GM18498 (cell line): ENCODE measurements at regions not wholly inside any gene's neighbourhood (a gene's known extent, or its start where the extent isn't known, plus 50 kb on each side); places are given as distances from the start of the nearest gene placed in this dataset.

Experiments
- ATAC-seq: cut with Tn5 transposase; IDR thresholded peaks from one replicate; pipeline ENCODE4 v1.9.1; 2021; ENCODE audit warnings: mild to moderate bottlenecking, moderate library complexity; ENCODE audit not compliant: unreplicated experiment

- ATAC-seq: no peak
Measured at GRCh38 chr4:138894011-138894410, 121.6 kb upstream of the NOCT start.

- no peak for ATAC-seq
Measured at GRCh38 chr4:138892483-138893407, 122.8 kb upstream of the NOCT start.

GRCh38 chr4:138891631-138892031 lies 124.0 kb upstream of the NOCT start:
- no peak for ATAC-seq

DNA sequence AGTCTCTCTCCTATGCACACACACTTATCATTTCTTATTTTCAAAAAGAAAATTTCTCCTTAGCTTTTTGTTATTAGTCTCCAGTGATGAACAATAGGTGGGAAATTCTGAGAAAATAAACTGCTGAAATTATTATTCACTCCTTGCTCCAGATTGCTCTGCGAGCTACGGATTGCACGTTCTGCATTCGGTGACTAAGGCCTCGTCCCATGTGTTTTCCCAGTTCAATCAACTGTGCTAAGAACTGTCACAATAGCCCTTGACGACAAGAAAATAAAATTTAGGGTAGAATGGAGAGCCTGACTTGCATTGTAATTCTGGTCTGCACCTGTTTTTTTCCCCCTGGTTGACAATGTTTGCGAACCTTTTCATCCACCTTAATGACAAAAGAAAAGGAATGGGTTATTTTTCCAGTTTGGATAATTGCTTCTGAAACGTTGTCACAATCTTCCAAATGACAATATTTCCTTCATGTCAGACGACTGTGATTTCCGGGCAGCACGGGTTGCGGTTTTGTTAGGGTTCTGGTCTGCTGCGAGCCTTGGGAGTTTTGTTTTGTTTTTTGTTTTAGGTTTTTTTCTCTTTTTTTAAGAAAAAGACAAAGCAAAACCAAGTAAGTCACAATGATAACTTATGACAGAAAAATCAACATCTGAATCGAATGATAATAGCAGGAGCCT lies 124.5 kb upstream of the NOCT start:
- ATAC-seq: no peak

DNA sequence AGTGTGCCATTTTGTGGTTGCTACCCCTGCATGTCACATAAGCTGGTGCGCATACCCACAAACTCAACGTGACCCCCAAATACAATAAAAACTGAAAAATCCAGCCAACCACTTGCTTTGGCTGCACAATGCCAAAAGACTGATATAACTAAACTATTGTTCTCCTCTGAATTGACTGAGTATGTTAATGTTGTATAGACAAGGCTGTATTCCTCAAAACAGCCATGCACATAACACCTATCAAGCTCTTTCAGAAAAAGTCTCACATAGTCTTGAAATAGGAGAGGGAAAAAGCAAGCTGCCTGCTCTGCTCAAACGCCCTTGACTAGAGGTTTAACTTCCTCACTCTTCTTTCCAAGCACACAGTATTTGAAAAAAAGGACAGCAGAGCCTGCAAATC lies 126.4 kb upstream of the NOCT start:
- ATAC-seq: no peak

DNA sequence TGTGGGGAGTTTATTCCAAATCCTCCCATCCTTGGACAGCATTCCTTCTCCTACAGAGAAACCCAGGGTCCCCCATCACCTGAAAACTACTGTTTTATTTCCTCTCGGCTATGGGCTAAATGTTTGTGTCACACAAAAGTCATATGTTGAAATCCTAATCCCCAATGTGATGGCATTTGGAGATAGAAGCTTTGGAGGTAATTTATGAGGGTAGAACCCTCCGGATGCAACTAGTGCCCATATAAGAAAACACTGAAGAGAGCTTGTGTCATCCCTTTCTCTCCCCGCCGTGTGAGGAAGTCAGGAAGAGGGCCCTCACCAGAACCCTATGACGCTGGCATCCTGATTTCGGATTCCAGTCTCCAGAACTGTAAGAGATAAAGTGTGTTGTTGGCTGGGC lies 127.8 kb upstream of the NOCT start:
- ATAC-seq: no peak

- no peak for ATAC-seq
Measured at GRCh38 chr4:138887341-138887740, 128.2 kb upstream of the NOCT start.

GRCh38 chr4:138879757-138880156 lies 135.8 kb upstream of the NOCT start:
- ATAC-seq: no peak

DNA sequence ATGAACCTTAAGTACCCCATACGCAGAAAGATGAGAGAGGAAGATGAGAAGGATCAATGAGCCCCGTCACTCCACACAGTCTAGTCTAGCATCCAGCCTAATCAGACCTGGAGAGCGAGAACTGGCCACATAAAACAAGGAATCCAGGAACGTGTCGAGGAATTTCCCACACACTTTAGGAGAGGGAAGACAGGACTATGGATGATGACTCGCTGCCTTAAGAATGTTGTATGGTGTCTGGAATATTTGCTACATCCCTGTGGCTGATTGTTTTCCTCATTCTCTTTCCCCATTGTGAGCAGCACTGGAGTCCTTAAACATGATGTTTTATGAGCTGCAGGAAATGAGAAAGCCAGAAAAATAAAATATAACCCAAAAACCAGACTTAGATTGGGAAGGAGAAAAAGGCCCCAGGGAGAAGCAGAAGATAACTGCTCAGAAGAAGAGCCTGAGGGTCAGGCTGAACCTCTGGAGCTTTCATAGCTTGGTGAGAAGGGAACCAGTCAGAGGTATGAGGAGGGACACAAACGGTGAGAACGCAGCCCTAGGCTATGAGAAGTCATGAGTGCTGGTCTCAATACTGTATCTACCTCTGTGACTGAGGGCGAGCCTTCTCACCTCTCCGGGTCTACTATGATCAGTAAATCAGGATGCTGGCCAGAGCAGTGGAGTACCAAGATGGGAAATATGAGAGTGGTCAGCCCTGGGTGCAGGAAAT lies 139.5 kb upstream of the NOCT start:
- ATAC-seq: no peak

- no peak for ATAC-seq
Measured at GRCh38 chr4:138871555-138871875, 144.1 kb upstream of the NOCT start.

DNA sequence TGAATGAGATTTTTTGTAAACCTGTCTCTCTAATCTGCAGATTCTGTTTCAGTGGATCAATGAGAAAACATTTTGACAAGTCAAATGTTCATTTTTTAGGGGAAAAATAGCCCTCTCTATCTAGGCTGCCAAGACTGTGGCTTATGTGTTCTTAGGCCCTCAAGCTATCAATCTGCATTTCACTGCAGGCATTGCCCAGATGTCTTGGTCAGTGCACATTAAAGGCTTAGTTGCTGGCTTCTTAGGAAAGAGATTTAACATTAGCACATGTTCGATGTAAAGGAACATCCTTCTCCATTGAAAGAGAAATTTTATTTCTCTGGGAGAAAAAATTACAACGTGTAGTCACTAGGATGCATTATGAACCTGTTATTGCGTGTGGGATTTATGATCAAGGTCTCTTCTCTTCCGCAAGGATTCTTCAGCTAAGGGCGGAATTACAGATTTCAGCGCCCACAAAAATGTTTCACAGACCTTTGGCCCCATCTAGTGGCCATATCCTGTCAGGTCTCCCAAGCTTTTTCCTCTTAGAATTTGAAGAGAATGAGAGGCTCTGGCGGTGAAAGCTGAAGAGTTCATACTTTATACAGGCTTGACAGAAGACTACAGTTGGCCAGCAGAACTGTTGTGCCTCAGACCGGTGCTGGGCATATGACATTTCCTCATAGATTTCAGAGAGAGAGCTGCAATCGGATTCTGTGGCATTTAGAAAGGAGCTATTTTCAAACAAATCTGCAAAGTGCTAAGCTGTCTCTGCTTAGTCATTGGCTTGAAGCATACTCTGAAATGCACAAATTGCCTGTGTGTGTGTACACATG lies 144.6 kb upstream of the NOCT start:
- peak; percentile 75 for ATAC-seq

- no peak for ATAC-seq
Measured at GRCh38 chr4:138869631-138870030, 145.9 kb upstream of the NOCT start.

DNA sequence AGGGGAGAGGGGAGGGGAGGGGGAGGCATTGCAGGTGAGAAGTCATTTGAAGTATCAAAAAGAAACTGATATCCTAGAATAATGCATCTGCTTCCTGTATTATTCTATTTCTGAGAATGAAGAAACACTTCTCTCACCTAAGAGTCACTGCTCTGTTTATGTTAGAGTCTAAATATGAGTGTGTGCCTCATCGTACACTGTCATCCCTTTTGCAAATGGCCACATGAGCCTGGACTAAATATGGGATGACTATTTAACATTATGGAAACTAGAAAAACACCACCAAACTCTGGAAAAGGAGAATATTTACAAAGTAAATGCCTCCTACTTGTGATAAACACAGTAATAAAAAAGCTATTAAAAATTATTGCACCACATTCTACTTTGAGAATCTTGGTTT lies 146.4 kb upstream of the NOCT start:
- ATAC-seq: no peak

- no peak for ATAC-seq
Measured at GRCh38 chr4:138868562-138868961, 147.0 kb upstream of the NOCT start.

DNA sequence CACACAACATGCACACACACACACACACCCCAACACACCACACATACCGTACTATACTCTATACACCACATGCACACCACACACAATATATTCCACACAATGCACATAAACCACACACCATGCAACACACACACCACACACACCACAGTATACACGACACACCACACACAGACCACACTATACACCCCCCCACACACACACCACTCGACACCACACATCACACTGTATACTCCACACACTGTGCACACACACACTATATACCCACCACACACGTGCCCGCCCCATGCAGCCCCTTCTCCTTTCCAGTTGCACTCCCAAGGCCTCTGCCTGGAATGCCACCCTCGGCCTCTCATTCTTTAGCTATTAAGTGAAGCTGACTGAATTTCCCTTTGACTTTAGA lies 148.2 kb upstream of the NOCT start:
- no peak for ATAC-seq

- ATAC-seq: no peak
Measured at GRCh38 chr4:138866314-138866713, 149.3 kb upstream of the NOCT start.

GRCh38 chr4:138865765-138866164 lies 149.8 kb upstream of the NOCT start:
- ATAC-seq: no peak

DNA sequence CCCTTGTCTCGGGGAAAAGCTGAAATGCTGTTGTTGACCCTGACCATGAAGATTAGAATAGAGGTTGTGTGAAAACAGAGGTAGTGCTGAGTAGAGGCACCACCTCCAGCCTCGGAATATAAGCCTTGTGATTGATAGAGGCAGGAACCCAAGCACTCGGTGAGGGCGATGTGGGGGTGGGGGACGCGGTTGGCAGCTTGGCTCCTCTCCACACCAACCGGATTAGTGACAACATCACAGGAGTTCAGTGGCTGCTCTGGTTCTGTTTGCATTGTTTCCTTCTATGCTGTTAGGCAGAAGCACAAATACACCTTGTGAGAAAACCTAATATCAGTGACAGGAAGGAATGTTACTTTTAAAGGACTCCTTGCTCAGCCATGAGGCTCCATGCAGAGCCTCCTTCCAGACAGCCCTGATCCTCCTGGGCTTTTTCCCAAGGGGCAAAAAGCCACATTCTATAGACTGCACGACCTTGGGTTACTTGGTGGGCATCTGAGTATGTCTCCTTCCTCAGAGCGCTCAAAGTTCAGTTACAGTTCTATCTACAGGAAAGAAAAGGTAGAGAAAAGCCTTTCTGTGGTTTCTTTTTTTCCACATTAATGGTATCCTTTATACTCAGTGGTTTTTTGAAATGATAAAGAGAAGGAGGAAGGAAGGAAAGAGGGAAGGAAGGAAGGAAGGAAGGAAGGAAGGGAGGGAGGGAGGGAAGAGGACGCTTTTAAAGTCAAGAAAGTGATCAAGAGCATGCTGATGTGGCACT lies 150.4 kb upstream of the NOCT start:
- no peak for ATAC-seq

- no peak for ATAC-seq
Measured at GRCh38 chr4:138863160-138863559, 152.4 kb upstream of the NOCT start.

GRCh38 chr4:138861135-138861534 lies 154.4 kb upstream of the NOCT start:
- no peak for ATAC-seq
